NCI-H1417 treated with DMSO at 0.1 percent for 48 hours (cell line): ENCODE measurements at regions not wholly inside any gene's neighbourhood (a gene's known extent, or its start where the extent isn't known, plus 50 kb on each side); places are given as distances from the start of the nearest gene placed in this dataset.
"Not testable (repeated sequence)": the region's sequence is repeated elsewhere in the genome, so short reads cannot be mapped to it uniquely, and the experiment has no call there.

Experiments
- DNase-seq: peaks from one replicate; lab custom pipeline; 2025; lab: John Stamatoyannopoulos, UW

- DNase-seq, result no peak
Observed at GRCh38 chr4:124105212-124105611, 607.3 kb downstream of the ANKRD50 start.

GRCh38 chr4:124111411-124111810, 601.1 kb downstream of the ANKRD50 start:
- no peak for DNase-seq

GRCh38 chr4:124111922-124112321, 600.6 kb downstream of the ANKRD50 start:
- DNase-seq, result no peak

- no peak for DNase-seq
Observed at GRCh38 chr4:124118061-124118460, 594.5 kb downstream of the ANKRD50 start.

GRCh38 chr4:124121461-124121971, 591.0 kb downstream of the ANKRD50 start:
- DNase-seq, result no peak

GRCh38 chr4:124123181-124123580, 589.4 kb downstream of the ANKRD50 start:
- no peak for DNase-seq

GRCh38 chr4:124123721-124124120, 588.8 kb downstream of the ANKRD50 start:
- no peak for DNase-seq

- DNase-seq, result not testable (repeated sequence)
Observed at GRCh38 chr4:124131324-124131723, 581.2 kb downstream of the ANKRD50 start.

GRCh38 chr4:124132161-124132560, 580.4 kb downstream of the ANKRD50 start:
- no peak for DNase-seq

- no peak for DNase-seq
Observed at GRCh38 chr4:124133753-124134152, 578.8 kb downstream of the ANKRD50 start.

- DNase-seq, result no peak
Observed at GRCh38 chr4:124135409-124135813, 577.1 kb downstream of the ANKRD50 start.

GRCh38 chr4:124139044-124139443, 573.5 kb downstream of the ANKRD50 start:
- DNase-seq, result no peak

- no peak for DNase-seq
Observed at GRCh38 chr4:124143632-124144031, 568.9 kb downstream of the ANKRD50 start.

GRCh38 chr4:124144238-124144654, 568.3 kb downstream of the ANKRD50 start:
- no peak for DNase-seq

GRCh38 chr4:124146068-124146467, 566.5 kb downstream of the ANKRD50 start:
- no peak for DNase-seq

GRCh38 chr4:124151031-124151430, 561.5 kb downstream of the ANKRD50 start:
- DNase-seq, result no peak

GRCh38 chr4:124152132-124152531, 560.4 kb downstream of the ANKRD50 start:
- DNase-seq, result no peak

GRCh38 chr4:124155239-124155638, 557.3 kb downstream of the ANKRD50 start:
- no peak for DNase-seq

GRCh38 chr4:124157396-124158083, 555.0 kb downstream of the ANKRD50 start:
- no peak for DNase-seq

GRCh38 chr4:124163401-124163800, 549.1 kb downstream of the ANKRD50 start:
- DNase-seq, result no peak

- DNase-seq, result no peak
Observed at GRCh38 chr4:124167602-124168001, 544.9 kb downstream of the ANKRD50 start.

- not testable (repeated sequence) for DNase-seq
Observed at GRCh38 chr4:124169524-124169923, 543.0 kb downstream of the ANKRD50 start.

- no peak for DNase-seq
Observed at GRCh38 chr4:124173912-124174311, 538.6 kb downstream of the ANKRD50 start.
